Hematopoietic multipotent progenitor cell (in vitro differentiated cells): ENCODE measurements at regions not wholly inside any gene's neighbourhood (a gene's known extent, or its start where the extent isn't known, plus 50 kb on each side); places are given as distances from the start of the nearest gene placed in this dataset.
"Not testable (repeated sequence)": the region's sequence is repeated elsewhere in the genome, so short reads cannot be mapped to it uniquely, and the experiment has no call there.

Source experiments
- DNase-seq, 3 donors: peaks; one replicate each; pipeline ENCODE4 v3.0.0-alpha.2; 2011 to 2015; ENCODE audit warnings: low read depth in 2 of 3, low spot score in 2 of 3

DNA sequence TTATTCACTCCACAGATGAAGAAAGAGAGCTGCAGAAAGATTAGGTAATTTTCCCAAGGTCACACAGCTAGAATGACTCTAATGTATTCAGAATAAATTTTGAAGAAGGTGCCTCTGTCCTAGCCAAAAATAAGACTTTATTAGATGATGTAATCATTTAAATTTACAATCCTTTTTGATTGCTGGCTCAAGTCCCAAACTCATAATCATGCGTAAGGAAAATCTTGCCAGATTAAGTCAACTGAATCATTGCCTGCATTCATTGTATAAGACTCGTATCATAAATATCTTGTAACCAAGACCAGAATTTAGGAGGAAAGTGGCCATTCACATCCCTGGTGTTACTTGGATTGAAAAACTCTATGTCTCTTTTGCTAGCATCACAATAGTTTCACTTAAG is 53.1 kb upstream of the STK39 start:
- DNase-seq: no peak

DNA sequence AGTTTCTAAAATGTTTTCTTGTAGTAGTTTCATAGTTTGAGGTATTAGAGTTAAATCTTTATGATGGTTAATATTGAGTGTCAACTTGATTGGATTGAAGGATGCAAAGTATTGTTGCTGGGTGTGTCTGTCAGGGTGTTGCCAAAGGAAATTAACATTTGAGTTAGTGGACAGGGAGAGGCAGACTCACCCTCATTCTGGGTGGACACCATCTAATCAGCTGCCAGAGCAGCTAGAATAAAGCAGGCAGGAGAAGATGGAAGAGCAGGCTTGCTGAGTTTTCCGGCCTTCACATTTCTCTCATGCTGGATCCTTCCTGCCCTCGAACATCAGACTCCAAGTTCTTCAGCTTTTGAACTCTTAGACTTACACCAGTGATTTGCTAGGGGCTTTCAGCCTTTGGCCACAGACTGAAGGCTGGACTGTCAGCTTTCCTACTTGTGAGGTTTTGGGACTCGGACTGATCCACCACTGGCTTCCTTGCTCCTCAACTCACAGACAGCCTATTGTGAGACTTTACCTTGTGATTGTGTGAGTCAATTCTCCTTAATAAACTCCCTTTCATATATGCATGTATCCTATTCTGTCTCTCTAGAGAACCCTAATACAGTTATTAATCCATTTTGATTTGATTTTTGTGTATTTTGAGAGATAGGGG is 56.8 kb upstream of the STK39 start:
- no peak for DNase-seq

DNA sequence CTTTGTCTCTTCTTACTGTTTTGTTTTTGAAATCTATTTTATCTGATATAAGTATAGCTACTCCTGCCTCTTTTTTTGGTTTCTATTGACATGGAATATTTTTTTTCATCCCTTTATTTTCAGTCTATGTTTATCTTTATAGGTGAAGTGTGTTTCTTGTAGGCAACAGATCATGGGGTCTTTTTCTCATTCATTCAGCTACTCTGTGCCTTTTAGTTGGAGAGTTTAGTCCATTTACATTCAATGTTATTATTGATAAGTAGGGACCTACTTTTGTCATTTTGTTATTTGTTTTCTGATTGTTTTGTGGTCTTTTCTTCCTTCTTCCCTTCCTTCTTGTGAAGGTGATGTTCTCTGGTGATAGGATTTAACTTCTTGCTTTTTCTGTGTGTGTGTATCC is 60.0 kb upstream of the STK39 start:
- no peak for DNase-seq

DNA sequence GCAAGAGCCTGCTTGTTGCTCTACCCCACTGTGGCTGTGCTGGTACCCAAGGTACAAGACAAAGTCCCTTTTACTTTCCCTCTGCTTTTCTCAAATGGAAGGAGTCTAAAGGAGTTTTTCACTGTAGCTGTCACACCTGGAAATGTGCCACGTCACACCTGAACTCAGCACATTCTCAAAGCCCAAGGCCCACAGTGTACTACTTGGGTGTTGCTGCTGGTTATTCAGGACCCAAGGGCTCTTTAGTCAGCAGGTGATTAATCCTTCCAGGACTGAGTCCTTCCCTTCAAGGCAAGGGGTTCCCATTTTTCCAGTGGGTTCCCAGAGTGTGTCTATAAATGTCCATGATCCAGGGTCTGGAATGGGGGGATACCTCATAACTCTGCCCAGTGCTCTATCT is 63.2 kb upstream of the STK39 start:
- DNase-seq: no peak

DNA sequence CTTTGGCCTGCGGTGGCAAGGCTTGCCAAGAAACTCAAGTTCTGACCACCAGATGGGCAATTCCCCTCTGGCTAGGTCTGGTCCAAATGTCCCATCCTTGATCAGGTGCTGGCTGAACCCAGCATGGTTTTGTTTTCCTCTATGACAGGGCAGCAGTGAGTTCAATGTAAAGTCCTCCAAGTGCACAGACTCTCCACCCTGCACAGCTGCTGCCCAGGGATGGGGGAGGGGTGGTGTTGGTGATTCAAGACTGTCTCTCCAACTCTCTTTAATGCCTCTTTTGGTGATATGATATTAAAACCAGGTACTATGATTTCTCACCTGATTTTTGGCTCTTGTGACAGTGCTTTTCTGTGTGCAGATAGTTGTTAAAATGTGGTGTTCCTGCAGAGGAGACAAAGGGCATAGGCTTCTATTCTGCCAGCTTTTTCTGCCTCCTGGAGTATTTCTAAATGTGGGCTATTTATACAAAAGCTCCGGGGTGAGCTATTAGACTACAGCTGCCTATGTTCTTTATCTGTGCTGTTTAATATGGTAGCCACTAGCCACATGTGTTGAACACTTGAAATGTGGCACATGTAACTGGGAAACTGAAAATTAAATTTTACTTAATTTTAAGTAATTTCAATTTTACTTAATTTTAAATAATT is 64.0 kb upstream of the STK39 start:
- no peak for DNase-seq

DNA sequence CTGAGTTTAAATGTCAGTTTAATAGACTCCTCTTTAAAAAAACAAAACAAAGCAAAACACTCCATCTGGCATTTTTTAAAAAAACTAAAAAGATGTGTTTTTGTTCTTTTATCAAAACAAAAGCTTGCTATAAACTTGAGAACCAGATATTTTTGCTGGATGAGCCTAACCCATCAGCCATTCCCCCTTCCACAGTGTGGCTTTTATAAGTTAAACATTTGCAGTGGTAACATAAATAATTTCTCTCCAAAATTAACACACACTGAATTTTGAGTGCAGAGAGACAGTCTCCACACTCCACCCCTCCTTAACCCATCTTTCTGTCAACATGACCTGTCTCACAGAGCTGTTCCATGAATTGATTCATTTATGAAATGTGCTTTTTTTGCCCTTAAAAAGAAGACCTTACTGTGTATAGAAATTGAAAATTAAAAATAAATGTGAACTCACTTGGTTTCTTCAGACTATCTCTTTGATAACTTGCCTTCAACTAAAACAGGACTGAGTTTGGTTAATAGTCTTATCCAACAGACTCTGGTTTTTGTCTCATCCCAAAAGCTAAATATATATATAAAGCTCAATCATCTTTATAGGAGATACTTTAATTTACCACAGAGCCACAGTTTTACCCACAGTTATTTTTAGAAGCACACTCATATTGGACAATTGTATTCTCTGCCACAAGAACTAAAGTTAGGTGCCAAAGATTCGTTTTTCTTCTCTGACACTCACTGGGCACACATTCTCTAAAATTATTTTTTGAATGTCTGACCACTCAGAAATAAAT is 64.8 kb upstream of the STK39 start:
- DNase-seq: no peak

DNA sequence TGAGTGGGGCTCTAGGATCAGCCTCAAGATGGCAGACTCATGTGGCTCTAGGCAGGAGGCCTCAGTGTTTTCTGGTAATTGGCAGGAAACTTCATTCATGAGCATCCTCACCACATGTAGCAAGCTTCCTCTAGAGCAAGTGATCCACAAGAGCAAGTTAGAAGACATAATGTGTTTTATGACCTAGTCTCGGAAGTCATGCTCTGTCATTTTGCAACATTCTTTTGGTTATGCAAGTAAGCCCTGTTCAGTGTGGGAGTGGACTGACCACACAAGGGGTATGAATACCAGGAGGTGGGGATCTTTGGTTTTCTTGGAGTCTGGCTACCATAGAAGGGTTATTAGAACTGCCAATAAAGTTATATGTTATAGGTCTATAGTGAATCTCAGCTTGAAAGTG is 66.8 kb upstream of the STK39 start:
- no peak for DNase-seq

DNA sequence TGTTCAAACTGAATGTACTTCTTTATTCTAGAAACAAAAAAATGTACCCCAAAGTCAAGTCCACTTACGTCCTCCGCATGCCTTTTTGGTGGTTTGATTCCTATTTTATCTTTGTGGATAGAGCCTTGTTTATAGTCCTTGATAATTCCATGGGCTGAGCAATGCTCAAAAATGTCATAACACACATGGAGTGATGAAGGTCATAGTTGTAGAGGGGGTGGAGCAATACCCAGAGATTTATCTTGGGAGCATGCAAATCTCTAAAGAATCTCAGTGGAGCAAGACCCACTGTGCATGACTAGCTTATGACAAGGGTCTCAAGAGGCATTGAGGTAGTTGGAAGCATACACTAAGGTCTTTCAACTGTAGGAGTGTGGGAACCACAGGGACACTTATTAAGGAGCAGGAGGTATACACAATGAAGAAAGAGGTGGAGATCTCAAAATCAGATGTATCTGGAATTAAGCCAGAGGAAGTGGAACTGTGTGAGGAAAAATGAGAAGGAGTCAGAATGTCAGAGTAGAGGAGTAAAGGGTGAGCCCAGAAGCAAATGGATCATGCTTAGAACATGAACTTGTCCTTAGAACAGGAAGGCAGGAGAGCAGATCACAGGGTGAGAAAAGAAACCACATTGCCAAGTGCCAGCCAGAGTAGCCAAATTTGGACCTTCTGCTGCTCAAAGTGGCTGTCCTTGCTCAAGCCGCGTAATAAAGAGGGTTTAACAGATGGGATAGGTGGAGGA is 68.1 kb upstream of the STK39 start:
- no peak for DNase-seq

DNA sequence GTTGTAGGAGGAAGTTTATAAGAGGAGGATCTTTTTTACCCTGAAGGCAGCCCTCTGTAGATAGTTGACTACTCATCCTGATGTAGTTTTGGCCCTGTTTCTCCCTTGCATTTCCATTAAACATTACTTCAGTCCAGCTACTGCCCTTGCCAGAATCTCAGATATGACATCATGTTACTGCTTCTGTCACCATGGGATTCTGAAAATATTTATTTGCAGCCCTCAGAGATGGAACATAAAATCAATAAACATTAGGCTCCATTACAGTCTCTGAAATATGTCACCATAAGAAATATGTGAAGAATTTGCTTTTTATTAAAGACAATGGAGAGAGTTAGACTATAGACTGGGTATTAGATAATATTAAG is 68.7 kb upstream of the STK39 start:
- no peak for DNase-seq

DNA sequence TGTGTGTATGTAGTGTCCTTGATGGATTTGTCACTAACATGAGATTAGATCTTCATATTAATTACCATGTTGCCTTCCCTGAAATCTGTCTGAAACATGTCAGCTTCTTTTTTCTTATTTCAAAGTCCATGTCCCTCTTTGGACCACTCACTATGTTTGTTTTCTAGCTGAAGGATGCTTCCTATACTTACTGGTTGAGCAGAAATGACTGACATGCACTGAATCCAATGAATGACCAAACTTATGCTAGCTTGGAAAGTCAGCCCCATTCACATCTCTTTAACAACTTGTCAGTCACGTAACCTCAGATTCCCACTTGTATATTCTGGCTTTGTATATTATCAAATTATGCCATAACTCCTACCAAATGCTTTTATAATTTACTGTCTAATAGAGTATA is 69.9 kb upstream of the STK39 start:
- no peak for DNase-seq

DNA sequence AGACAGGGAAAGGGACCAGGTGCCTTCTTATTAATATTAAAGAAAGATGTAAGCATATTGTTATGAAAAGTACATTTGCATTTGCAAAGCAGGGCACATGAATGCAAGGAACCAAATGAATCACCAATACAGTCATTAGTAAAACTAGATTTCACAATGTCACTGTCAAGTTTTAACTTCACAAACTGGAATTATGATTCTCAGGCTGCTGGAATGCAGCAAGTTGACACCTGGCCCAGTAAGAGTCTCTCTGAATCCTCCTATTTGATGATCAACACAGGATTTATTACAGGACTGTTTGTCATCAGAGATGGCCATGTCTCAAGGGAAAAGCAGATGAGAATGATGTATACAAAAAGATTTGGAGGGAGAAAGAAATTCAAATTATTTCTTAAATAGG is 72.9 kb upstream of the STK39 start:
- DNase-seq: no peak

DNA sequence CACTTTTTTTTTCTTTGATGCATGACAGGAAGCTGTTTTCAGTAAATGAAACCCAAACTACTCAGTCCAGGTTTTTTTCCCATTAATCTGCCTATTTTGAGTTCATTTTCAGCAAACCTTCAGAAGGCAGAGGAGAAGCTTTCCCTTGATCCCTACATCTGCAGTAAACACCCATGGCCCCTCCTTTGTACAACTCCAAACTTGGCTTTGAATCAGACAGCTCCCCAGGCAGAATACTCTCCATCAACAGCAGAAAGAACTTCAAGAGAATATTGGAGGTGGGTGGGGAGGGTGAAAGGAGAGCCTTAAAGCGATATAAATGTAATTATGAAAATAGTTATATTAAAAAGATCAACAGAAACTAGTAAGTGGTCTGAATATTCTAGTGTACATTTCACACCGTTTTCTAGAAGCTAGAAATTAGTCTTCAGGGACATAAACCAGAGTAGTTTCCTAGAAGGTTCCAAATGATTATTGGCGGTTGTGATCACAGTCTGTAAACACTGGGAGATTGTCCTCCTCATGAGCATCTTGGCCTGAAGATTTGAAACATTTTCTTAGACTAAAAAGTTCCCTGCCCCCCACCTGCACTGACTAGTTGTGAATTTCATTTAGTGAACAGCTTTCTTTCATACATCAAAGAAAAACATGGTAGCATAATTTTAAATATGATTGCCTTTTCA is 75.1 kb upstream of the STK39 start:
- no peak for DNase-seq

DNA sequence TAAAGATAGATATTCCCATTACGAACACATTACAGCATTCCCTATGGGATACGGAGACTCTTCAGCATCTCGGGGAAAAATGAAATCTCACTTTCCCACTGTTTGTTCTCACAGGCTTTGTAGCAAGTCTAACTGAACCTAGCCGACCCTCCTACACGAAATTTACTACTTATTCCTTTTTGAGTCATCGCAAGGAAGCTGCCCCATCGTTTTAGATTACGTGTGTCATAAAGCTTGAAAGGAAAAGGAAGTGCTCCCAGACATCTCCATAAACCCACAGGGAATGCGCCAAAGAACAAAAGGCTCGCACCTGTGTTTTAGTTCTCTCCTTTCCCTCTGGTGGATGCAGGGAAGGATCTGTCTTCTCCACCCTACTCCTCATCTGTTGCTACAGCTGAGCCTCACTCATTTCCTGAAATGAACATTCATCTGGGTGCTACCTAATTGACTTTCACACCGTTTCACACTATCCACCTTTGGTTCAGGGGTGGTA is 76.2 kb upstream of the STK39 start:
- no peak for DNase-seq

DNA sequence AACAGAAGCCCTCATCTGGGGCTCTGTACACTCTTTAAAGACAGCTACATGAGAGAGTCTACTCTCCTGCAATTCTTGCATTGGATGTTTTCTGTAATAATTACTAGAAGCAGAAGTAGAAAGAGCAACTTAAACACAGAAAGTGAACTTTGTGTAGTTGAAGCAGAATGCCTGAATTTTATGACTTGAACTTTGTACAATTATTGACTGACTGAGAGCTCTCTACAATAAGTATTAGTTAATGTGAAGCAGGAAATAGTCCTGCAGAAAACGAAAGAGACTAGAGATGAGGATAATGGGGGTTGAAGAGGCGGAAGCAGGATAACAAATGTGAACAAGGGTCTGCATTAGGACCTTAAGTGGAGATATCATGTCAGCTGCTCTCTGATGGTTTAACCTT is 79.2 kb upstream of the STK39 start:
- no peak for DNase-seq

DNA sequence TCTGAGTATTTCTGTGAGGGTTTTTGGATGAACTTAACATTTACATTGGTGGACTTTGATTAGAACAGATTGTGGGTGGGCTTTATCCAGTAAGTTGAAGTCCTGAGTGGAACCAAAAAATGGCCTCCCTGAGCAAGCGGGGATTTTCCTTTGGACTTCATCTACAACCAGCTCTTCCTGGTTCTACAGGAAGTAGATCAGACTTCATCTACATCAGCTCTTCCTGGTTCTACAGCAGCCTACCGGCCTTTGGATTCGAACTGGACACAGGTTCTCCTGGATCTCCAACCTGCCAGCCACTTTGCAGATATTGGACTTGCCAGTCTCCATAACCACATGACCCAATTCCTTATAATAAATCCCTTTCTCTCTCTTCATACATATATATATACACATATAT is 79.9 kb upstream of the STK39 start:
- DNase-seq: no peak

DNA sequence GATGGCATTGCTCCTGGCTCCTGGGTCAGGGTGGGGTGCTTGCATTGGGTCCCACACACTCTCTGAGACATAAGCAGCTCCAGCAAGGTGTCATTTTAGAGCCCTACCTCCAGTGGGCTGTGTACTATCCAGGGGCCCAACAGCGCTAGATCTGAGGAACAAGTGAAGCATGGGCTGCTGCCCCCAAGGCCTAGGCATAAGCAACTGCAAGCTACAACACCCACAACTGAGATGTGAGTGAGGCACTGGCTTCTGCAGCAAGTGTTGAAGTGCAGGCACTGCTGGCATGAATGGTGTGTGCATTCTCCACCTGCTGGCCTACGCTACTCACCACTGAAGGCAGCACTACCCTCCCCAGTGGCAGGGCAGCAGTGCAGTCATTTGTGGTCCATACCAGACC is 81.0 kb upstream of the STK39 start:
- DNase-seq: no peak

DNA sequence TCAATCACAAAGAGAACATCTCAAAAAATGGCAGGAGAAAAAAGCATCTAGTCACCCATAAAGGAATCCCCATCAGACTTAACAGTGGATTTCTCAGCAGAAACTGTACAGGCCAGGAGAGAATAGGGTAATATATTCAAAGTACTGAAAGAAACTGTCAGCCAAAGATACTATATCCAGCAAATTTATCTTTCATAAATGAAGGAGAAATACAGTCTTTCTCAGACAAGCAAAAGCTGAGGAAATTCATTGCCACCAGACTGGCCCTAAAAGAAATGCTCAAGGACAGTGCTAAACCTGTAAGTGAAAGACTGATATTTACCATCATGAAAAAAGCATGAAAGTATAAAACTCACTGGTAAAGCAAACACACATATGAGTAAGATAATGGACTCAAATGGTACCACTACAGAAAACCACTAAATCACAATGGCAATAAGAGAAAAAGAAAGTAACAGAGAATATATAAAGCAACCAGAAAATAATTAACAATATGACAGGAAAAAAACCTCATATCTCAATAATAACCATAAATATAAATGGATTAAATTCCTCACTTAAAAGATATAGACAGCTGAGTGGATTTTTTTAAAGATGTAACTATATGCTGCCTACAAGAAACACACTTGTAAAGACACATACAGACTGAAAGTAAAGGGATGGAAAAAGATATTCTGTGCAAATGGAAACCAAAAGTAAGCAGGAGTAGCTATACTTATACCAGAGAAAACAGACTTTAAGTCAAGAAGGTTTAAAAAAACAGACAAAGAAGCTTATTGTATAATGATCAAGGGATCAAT is 83.4 kb upstream of the STK39 start:
- DNase-seq: peak in 1 of 3 donors; percentile 11

DNA sequence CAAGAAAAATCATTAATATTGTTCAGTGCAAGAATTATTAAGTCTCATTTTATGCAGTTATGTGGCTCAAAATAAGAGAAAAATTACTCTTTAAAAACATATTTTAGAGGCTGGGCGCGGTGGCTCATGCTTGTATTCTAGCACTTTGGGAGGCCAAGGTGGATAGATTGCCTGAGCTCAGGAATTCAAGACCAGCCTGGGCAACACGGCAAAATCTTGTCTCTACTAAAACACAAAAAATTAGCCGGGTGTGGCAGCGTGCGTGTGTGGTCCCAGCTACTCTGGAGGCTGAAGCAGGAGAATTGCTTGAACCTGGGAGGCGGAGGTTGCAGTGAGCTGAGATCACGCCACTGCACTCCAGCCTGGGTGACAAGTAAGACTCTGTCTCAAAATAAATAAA is 87.9 kb upstream of the STK39 start:
- not testable (repeated sequence) for DNase-seq

DNA sequence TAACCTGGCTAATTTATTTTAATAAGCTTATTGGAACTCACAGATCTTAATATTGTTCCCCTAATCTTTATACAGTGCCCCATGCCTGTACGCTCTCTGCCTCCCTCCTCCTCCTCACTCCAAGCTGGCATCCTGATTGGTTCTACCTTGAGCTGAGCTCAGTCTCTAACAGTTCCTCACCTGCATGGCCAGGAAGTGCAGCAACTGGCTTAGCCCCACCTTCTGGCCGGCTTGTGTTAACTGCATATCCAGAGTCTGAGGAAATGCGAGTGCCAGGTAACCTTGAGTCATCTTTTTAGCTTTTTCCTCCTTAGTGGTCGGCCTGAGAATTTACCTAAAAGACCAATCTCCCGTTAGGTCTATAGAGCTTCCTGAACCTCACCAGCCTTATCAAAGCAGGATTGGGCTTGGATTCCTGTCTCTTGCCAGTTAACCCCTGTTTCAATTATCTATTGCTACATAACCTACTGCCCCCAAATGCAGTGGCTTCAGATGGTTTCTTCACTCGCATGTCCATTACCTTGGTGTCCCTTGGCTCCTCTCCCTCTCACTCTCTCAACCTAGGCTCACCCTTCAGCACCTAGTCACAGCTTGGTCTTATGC is 89.5 kb upstream of the STK39 start:
- DNase-seq: peak in 2 of 3 donors; percentile 16 to 23
